GM19193 (cell line): ENCODE measurements at regions not wholly inside any gene's neighbourhood (a gene's known extent, or its start where the extent isn't known, plus 50 kb on each side); places are given as distances from the start of the nearest gene placed in this dataset.

ENCODE experiments used
- POLR2A ChIP-seq: IDR thresholded peaks from 4 replicates; pipeline ENCODE4 v1.6.1; 2011; ENCODE audit not compliant: insufficient read depth, insufficient read length; ENCODE audit errors: extremely low read depth

DNA sequence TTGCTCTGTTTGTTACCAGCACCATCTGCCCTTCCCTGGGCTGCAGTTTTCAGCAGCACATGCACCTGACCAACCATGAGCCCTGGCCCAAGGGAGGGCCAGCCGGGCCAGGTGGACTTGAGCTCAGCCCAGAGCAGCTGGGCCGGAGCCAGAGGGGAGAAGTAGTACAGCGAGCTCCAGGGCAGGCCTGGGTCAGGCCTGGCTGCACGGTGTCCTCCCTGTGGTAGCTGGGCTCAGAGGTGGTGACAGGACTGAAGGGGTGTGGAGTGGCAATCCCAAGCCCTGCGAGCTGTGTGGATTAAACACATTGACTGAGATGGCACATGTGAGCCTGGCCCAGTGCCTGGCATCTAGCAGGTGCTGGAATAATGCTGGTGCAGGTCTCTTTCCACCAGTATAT, 222.2 kb downstream of the GLI2 start:
- TF ChIP-seq POLR2A: no peak

DNA sequence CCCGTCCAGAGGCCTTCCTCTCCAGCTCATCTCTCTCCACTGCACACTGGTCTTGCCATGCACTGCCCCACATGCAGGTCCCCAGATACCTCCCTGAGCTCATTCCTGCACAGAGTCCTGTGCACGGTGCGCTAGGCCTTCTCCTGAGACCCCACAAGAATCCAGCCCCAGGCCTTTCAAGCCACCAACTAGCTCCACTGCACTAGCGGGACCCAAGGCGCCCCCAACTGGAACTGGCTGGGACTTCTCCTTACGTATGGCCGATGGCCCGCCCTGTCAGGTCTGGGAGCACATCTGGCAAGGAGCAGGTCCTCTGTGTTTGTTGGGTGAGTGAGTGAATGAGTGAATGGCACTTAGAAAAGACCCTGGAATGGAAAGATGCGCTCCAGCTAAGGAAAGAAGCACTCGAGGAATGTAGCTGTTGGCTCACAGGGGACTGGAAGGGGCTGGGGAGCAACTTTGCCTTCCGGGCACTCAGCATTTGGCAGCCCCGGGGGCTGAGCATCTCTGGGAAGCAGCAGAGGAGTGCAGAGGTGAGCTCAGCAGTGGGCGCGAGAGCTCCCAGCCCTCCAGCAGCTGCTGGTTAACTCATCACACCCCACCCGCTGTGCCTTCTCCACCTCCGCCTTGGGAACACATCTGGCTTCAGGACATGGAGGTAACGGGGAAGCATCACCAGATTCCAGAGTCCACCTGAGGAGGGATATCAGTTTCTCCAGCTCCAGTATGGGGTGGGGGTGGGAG, 223.1 kb downstream of the GLI2 start:
- TF ChIP-seq POLR2A: no peak

DNA sequence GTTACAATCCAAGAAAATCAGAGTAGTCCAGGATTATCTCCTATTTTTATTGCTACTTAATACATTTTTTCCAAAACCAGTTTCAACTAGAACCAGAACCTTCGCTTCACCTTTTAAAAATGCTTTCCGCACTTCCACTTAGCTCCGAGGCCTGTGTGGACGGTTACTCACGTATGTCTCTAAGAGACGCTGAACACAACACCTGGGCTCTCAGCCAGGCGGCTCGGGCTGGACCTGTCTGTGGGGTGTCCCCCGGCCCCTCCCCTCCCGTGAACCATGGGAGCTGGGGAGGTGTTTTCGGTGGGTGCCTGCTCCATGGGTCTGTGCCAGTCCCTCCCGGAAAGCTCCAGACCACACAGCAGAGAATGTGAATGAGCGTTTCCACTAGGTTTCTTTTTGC, 223.8 kb downstream of the GLI2 start:
- TF ChIP-seq POLR2A: no peak

DNA sequence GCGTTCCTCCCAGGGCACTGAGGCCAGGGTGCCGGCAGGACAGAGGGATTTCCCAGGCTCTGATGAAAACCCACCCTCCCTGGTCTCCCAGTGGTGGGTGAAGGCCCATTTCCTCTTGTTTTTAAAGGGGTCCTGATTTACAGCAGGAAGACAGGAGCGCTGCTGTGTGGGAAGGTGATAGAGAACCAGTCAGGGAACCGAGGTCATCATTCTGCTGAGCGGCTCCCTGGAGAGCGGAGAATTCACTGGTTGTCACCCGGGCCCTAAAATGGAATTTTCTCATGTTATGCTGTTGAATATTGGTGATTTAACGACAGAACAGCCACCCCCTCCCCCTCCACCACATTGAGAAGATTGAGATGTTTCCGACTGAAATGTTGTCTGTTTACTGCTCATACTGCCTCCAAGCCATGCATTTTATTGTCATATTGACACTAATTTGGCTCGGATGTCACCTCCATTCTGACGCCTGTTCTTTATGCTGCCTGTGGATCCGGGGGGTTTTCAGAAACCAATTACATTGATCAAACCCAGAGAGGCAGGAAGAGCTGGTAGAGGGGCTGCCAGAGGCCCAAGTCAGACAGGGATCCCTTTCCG, 225.2 kb downstream of the GLI2 start:
- no peak for TF ChIP-seq POLR2A

DNA sequence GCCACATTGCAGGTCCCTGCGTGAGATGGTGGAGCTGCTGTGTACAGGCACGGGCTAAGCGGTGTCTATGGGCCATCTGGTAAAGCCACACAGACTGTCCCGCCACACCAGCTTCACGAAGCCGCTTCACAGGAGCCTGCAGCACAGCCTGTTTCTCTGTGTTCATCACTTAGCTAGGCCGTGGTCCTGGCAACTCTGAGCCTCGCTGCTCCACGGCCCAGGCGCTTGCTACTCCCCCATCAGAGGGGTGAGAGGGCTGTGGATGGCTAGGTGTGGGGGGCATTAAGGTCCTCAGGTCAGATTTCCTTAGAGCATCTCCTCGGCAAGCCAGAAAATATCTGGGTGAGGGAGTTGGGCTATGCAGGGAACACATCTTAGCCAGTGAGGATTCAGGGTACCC, 225.7 kb downstream of the GLI2 start:
- no peak for TF ChIP-seq POLR2A

DNA sequence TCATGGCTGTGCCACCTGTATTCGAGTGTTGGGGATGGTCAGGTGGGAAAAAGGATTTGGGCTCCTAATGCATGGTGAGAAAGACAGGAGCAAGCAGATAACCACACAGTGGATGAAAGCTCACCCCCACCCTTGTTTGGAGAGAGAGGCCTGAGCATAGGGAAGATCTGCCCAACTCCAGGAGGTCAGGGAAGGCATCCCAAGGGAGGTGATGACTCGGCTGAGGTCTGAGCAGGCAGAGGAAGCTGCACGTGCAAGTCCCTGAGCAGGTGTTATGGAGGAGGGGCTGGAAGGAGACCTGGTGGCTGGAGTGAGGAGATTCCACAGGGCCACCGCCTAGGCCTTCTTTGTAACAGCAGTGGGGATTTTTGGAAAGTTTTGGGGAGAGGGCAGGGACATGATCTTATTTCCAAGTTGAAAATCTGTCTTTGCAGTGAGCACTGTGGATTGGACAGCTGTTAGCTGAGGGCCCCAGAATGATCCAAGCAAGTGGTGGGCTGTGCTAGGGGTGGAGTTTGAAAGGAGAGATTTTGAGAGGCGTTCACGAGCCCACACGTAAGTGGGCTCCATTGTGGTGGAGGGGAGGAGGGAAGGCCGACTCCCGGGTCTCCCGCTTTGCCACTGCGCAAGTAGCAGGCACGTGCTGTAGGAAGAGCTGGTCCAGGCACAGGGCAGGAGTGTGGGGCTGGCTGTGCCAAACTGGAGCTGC, 228.5 kb downstream of the GLI2 start:
- TF ChIP-seq POLR2A: no peak

DNA sequence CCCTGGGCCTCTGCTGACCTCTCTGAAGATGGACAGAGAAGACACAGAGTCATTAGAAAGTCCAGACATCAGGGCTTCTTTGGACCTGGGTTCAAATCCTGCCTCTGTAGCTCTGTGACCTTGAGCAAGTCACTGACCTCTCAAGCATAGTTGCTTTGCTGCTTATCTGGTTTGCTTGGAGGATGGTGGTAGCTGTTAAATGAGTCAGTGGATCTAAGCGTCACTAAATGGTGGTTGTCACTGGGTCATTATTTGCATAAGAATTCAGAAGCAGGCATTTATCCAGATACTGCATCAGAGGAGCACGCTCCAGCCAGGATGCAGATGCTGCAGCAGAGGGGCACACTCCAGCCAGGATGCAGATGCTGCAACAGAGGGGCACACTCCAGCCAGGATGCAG, 229.2 kb downstream of the GLI2 start:
- TF ChIP-seq POLR2A: no peak

DNA sequence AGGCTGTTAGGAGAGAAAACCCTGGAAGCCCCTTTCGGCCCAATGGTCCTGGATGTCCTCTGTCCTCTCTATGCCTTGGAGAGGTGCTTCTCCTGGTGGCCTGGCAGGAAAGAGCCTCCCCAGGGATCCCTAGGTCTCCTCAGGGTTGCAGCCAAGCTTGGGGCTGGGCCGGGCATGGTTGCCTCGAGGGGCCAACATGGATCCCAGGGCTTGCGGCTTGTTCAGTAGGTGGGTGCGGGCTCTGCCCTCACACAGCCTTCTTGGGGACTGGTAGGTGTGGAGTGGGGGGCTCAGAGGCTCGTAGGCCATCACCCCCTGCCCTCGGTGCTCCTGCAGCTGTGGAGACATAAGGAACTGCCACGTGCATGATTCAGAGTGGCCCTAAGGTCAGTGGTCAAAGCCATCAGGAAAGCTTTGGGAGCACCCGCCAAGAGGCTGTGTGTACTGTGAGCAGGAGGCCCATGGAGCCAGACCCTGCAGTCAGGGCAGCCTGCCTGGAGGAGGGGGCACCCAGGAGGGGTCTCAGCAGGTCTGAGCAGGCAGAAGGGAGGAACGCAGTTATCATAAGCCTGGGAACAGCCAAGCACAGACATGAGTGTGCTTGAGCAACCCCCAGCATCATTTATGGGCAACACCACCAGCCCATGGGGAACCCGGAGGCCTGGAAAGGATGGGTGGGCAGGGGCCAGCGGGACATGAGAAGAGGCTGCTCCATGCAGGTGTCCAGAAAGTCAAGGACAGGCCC, 231.0 kb downstream of the GLI2 start:
- TF ChIP-seq POLR2A: no peak

DNA sequence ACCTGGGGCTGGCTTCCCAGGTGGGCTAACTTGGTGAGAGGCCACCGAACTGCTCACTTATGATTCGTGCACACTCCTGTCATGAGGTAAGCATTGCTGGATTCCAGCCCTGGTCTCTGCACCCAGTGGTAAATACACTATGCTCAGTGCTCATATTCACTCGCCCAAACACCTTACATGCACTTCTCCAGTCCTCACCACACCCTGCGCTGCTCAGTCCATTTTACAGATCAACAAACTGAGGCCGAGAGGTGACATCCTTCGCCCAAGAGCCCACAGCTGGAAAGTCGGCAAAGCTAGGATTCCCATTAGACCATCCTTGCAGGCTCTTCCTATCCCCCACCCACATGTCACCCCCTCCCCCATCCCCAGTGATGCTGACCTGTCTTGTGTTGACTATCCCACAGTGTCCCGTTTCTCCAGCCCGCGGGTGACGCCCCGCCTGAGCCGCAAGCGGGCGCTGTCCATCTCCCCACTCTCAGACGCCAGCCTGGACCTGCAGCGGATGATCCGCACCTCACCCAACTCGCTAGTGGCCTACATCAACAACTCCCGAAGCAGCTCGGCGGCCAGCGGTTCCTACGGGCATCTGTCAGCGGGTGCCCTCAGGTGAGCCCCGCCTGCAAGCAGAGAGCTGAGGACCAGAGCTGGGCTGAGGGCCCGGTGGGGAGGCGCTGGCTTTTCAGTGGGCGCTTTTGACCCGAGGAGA, 232.8 kb downstream of the GLI2 start:
- no peak for TF ChIP-seq POLR2A

DNA sequence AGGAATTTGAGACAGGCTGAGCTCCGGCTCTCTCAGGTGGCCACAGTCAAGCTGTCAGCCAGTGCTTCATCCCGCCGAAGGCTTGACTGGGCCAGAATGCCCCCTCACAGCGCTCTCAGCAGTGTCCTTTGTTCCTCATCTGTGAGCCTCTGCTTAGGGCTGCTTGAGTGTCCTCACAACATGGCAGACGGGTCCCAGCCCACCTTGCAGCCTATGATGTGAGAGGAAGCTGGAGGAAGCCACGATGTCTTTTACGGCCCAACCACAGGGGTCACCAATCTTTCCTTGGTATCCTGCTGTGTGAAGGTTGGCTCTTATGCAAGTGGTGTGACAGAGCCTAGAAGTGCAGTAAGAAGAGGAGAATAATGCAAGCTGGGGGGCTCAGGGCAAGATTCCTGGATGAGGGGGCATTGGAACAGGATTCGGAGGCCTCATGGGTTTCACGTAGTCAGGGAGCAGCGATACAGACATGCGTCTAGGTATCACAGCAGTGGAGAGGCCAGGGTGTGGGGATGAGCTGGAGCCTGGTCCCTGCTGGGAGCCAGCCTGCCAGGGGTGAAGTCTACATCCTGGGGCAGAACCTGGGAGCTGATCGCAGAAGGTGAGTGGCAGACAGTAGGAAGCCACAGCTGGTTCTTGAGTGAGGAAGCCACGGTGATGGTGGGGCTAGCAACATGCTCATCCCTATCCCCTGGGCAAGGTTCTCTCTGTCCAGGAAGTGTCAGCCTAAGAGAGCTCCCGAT, 234.1 kb downstream of the GLI2 start:
- no peak for TF ChIP-seq POLR2A

DNA sequence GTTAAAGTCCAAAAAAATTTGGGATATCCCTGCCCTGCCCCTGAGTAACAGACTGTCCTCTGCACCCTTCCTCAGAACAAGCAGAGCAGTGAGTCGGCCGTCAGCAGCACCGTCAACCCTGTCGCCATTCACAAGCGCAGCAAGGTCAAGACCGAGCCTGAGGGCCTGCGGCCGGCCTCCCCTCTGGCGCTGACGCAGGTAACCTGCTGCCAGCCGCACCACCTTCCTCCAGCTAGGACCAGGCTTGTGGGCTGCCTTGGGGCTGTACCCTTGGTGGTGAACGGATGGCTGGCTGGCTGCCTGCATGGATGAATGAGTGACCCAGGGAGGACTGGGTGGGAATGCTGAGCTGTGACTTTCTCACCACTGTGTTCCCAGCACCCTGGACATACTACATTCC, 236.2 kb downstream of the GLI2 start:
- TF ChIP-seq POLR2A: no peak

DNA sequence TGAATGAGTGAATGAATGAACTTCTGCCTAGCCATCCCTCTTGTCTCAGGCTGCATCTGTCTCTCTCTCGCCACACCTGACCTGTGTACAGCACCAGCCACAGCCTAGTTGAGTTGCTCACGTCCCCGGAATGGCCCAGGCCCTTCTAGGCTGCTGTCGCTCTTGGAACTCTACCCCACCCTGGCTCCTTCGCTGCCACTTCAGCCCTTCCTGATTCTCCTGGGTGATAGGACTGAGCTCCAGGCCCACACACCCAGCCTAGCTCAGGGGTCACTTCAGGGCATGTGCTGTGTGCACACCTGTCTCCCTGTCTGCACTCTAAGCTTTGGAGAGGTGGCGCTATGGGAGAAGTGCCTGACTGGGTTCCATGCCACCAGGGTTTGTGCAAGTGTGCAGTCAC, 236.6 kb downstream of the GLI2 start:
- no peak for TF ChIP-seq POLR2A

DNA sequence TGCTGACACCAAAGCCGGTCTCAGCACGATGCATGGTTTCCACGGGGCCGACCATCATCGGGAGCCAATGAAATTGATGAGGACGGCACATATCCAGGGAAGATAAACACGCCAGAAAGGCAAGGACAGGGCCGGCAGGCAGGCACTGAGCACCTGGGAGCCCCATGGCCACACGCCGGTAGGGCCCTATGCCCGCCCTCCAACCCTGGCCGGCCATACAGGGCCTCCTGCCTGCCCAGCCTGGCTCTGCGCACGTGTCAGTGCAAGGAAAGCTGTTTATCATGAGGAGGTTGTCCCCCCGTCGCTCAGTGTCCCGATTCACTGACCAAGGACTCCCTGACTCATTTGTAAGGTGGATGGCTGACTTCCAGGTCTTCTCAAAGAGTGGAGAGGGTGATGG, 237.5 kb downstream of the GLI2 start:
- no peak for TF ChIP-seq POLR2A

DNA sequence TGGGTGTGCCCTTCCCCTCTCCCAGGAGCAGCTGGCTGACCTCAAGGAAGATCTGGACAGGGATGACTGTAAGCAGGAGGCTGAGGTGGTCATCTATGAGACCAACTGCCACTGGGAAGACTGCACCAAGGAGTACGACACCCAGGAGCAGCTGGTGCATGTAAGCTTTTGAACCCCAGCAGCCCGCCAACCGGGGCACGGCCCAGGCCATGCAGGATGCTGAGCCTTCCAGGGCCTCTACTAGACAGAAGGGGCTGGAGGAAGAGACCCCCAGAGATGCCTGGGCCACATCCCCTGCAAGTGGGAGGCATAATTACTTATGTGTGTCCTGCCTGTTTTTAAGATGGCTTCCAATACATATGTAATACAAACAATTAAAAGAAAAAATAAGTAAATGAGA, 239.3 kb downstream of the GLI2 start:
- no peak for TF ChIP-seq POLR2A
